Smooth muscle cell (in vitro differentiated cells): ENCODE measurements at regions not wholly inside any gene's neighbourhood (a gene's known extent, or its start where the extent isn't known, plus 50 kb on each side); places are given as distances from the start of the nearest gene placed in this dataset.
"Not testable (repeated sequence)": the region's sequence is repeated elsewhere in the genome, so short reads cannot be mapped to it uniquely, and the experiment has no call there.

ENCODE experiments used
- DNase-seq: peaks from one replicate; lab custom pipeline; 2025; ENCODE audit not compliant: unreplicated experiment; lab: John Stamatoyannopoulos, UW
- H2AFZ ChIP-seq: fragments of 200-600 bp; sonication (generic); 2 replicates; pipeline ENCODE4 v1.6.0; 2016; ENCODE audit warnings: antibody characterized with exemption, low read depth, mild to moderate bottlenecking
- H3F3A ChIP-seq: fragments of 200-600 bp; sonication (generic); 2 replicates; pipeline ENCODE4 v1.6.0; 2017; ENCODE audit warnings: antibody characterized with exemption, low read depth
- H3K27ac ChIP-seq: fragments of 200-600 bp; sonication (generic); 2 replicates; pipeline ENCODE4 v1.5.1; 2016; ENCODE audit warnings: low read depth, mild to moderate bottlenecking
- H3K27me3 ChIP-seq: fragments of 200-600 bp; sonication (generic); 2 replicates; pipeline ENCODE4 v1.6.1; 2016; ENCODE audit warnings: low read depth, mild to moderate bottlenecking
- H3K36me3 ChIP-seq: fragments of 200-600 bp; sonication (generic); 2 replicates; pipeline ENCODE4 v1.5.1; 2016; ENCODE audit warnings: low read depth
- H3K4me1 ChIP-seq: fragments of 200-600 bp; sonication (generic); 2 replicates; pipeline ENCODE4 v1.5.1; 2016; ENCODE audit warnings: low read depth
- H3K4me2 ChIP-seq: fragments of 200-600 bp; sonication (generic); 2 replicates; pipeline ENCODE4 v1.6.0; 2016; ENCODE audit warnings: mild to moderate bottlenecking
- H3K4me3 ChIP-seq: fragments of 200-600 bp; sonication (generic); 2 replicates; pipeline ENCODE4 v1.5.1; 2016; ENCODE audit warnings: mild to moderate bottlenecking
- H3K79me2 ChIP-seq: fragments of 200-600 bp; sonication (generic); 2 replicates; pipeline ENCODE4 v1.6.0; 2016; ENCODE audit warnings: low read depth, mild to moderate bottlenecking
- H3K9ac ChIP-seq: fragments of 200-600 bp; sonication (generic); 2 replicates; pipeline ENCODE4 v1.6.0; 2016; ENCODE audit warnings: low read depth
- H3K9me3 ChIP-seq: fragments of 200-600 bp; sonication (generic); replicated peaks from 2 replicates; pipeline ENCODE4 v1.5.1; 2016; ENCODE audit warnings: low read depth
- H4K20me1 ChIP-seq: fragments of 200-600 bp; sonication (generic); 2 replicates; pipeline ENCODE4 v1.6.0; 2016; ENCODE audit warnings: low read depth
- CTCF ChIP-seq: fragments of 200-600 bp; sonication (generic); IDR thresholded peaks from 2 replicates; pipeline ENCODE4 v1.5.1; 2017; ENCODE audit warnings: borderline replicate concordance, mild to moderate bottlenecking, antibody characterized with exemption; ENCODE audit not compliant: insufficient read depth, poor library complexity, severe bottlenecking
- WGBS: methylation state at CpG from one replicate; pipeline ENCODE4 v1.1.7; 2016; ENCODE audit warnings: low lambda C conversion rate; 5-methylcytosine and 5-hydroxymethylcytosine counted together

GRCh38 chr1:228796945-228797344 is 61.7 kb downstream of the RHOU start:
- H3K4me2 ChIP-seq, H3K36me3 ChIP-seq, H3K4me1 ChIP-seq, H3K27me3 ChIP-seq, H4K20me1 ChIP-seq, H3K4me3 ChIP-seq, DNase-seq, H3K79me2 ChIP-seq, H3K9ac ChIP-seq, H3K9me3 ChIP-seq, H3K27ac ChIP-seq, H2AFZ ChIP-seq: not testable (repeated sequence)
- peaks cover 16% of the 10 kb centered on the region for H3F3A ChIP-seq
- 52% methylated on average over 7 of the region's 7 CpGs for WGBS

- Histone ChIP-seq H3K9ac (no peak overlapping the region), H3F3A (peaks cover 23% of the 10 kb centered on the region), H3K4me1 (no peaks in the 10 kb centered on the region), H3K9me3 (no peaks in the 10 kb centered on the region), H3K27ac (no peak overlapping the region), H3K79me2 (no peaks in the 10 kb centered on the region), H3K4me3 (no peak overlapping the region), H3K36me3 (no peaks in the 10 kb centered on the region), H4K20me1 (no peaks in the 10 kb centered on the region), H3K4me2 (peak overlapping the region; percentile 33), H2AFZ (no peak overlapping the region), H3K27me3 (no peaks in the 10 kb centered on the region)
- no peak for DNase-seq
- TF ChIP-seq CTCF, result no peak
- 58% methylated on average over 2 of the region's 2 CpGs for WGBS
Observed at GRCh38 chr1:228798035-228798434, 62.8 kb downstream of the RHOU start.

- Histone ChIP-seq H3K9ac (no peak overlapping the region), H3K79me2 (no peaks in the 10 kb centered on the region), H3K36me3 (no peaks in the 10 kb centered on the region), H3F3A (peaks cover 28% of the 10 kb centered on the region), H3K4me1 (no peaks in the 10 kb centered on the region), H3K9me3 (no peaks in the 10 kb centered on the region), H3K27me3 (no peaks in the 10 kb centered on the region), H2AFZ (no peak overlapping the region), H3K4me3 (no peak overlapping the region), H3K27ac (no peak overlapping the region), H3K4me2 (peak overlapping the region; percentile 33), H4K20me1 (no peaks in the 10 kb centered on the region)
- no peak for DNase-seq
- no peak for TF ChIP-seq CTCF
- 45% methylated on average over 5 of the region's 5 CpGs for WGBS
Observed at GRCh38 chr1:228798548-228798947, 63.3 kb downstream of the RHOU start.

GRCh38 chr1:228799924-228800323 is 64.6 kb downstream of the RHOU start:
- Histone ChIP-seq H3K4me1 (peaks cover 3% of the 10 kb centered on the region), H2AFZ (no peak overlapping the region), H3K79me2 (no peaks in the 10 kb centered on the region), H3F3A (peaks cover 28% of the 10 kb centered on the region), H3K27ac (no peak overlapping the region), H3K4me2 (no peak overlapping the region), H3K9ac (no peak overlapping the region), H3K36me3 (no peaks in the 10 kb centered on the region), H3K27me3 (no peaks in the 10 kb centered on the region), H4K20me1 (no peaks in the 10 kb centered on the region), H3K9me3 (no peaks in the 10 kb centered on the region), H3K4me3 (no peak overlapping the region)
- DNase-seq, result no peak
- 83% methylated on average over 3 of the region's 3 CpGs for WGBS
- no peak for TF ChIP-seq CTCF
